ENCODE measurements at regions not wholly inside any gene's neighbourhood (a gene's known extent, or its start where the extent isn't known, plus 50 kb on each side); places are given as distances from the start of the nearest gene placed in this dataset.
A peak's percentile ranks its signal among the peaks of the same experiment; 100 is the strongest.
"Not testable (repeated sequence)": the region's sequence is repeated elsewhere in the genome, so short reads cannot be mapped to it uniquely, and the experiment has no call there.

DNA sequence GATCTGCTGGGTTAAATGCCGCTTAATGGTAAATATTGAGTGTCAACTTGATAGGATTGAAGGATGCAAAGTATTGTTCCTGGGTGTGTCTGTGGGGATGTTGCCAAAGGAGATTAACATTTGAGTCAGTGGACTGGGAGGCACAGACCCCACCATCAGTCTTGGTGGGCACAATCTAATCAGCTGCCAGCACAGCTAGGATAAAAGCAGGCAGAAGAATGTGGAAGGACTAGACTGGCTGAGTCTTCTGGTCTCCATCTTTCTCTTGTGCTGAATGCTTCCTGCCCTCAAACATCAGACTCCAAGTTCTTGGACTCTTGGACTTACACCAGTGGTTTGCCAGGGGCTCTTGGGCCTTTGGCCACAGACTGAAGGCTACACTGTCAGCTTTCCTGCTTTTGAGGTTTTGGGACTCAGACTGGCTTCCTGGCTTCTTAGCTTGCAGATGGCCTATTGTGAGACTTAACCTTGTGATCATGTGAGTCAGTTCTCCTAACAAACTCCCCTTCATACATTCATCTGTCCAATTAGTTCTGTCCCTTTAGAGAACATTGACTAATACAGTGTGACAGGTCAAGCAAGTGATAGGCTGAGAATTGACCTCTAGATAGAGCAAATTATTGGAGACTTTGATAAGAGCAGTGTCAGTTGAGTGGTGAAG, 332.5 kb downstream of the DLEU7 start:
- ATAC-seq (ENCODE audit: low read depth); H3K9ac ChIP-seq (ENCODE audit: low read length); H3K36me3 ChIP-seq (replicated peaks in 1 of 2; ENCODE audit: control extremely low read depth in 1 of 2, control insufficient read depth in 1 of 2, extremely low read depth in 1 of 2, insufficient read depth in 2 of 2, low read length in 1 of 2); H3K27me3 ChIP-seq (replicated peaks in 1 of 4; ENCODE audit: control extremely low read depth in 1 of 4, control insufficient read depth in 3 of 4, insufficient read depth in 4 of 4, low read length in 3 of 4); CTCF ChIA-PET; H4K20me1 ChIP-seq (ENCODE audit: control insufficient read depth, insufficient read depth, low read length, poor library complexity, severe bottlenecking); H3K9me3 Mint-ChIP-seq (ENCODE audit: insufficient read depth); H3K4me2 ChIP-seq (replicated peaks; ENCODE audit: low read depth, low read length, poor library complexity, severe bottlenecking); H3K27ac ChIP-seq (ENCODE audit: low read length in 2 of 2); H2AFZ ChIP-seq (ENCODE audit: insufficient read depth, low read depth, low read length, poor library complexity, severe bottlenecking); H3K4me1 Mint-ChIP-seq; H3K79me2 ChIP-seq (ENCODE audit: control insufficient read depth, insufficient read depth, low read length); H3K4me3 ChIP-seq (ENCODE audit: control extremely low read depth in 1 of 5, extremely low read depth in 1 of 5, insufficient read depth in 1 of 5, low read depth in 2 of 5, low read length in 4 of 5); H3K27ac Mint-ChIP-seq; DNase-seq; H3K4me3 Mint-ChIP-seq; H3K27me3 Mint-ChIP-seq: not testable (repeated sequence)
- Histone ChIP-seq H3K4me1 (ENCODE audit: control insufficient read depth in 2 of 2, insufficient read depth in 2 of 2, low read length in 2 of 2) (peaks cover 22 to 32% of the 10 kb centered on the region in 2 donors), H3K9me3 (ENCODE audit: control extremely low read depth in 1 of 3, control insufficient read depth in 2 of 3, insufficient read depth in 1 of 3, low read length in 2 of 3) (peaks cover 0 to 12% (median 2%) of the 10 kb centered on the region in 3 donors)
- WGBS (ENCODE audit: insufficient coverage), result 100% methylated on average over 1 of the region's 1 CpG
- intact Hi-C loops (cut with micrococcal nuclease), result loop anchor here (5.0 kb wide), 2 partner anchors 34 to 384 kb away; no protein-coding TSS in a partner anchor
- POLR2A ChIA-PET, result interaction anchor here (0.5 kb wide), 1 partner anchor 424 kb away, joined by 7 read pairs; no protein-coding TSS in a partner anchor

DNA sequence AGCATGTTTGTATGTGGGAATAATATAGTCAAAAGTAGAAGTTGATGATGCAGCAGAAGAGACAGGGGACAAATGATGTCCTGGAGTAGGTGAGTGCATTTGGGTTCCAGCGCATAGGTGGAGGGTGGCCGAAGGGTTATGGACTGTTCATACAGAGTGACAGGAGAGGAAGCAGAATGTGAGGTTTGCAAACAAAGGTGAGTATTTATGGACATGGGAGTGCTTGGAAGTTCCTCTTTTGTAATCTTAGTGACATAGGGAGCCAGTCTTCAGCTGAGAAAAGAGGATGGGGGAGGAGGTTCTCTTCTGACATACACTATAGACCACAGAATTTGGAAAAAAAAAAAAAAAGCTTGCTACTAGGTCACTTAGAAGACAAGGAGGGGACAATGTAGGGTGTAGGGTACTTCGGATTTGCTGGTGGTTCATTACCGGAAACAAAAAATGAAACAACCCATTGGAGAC, 331.6 kb downstream of the DLEU7 start:
- Mint-ChIP-seq H3K27me3 (no peaks in the 10 kb centered on the region), H3K9me3 (ENCODE audit: insufficient read depth) (no peaks in the 10 kb centered on the region), H3K27ac (no peak overlapping the region), H3K4me1 (no peaks in the 10 kb centered on the region), H3K4me3 (no peak overlapping the region)
- intact Hi-C loops (cut with micrococcal nuclease), result loop anchor here (1.0 to 5.0 kb wide), 4 partner anchors 35 to 385 kb away; no protein-coding TSS in a partner anchor
- H3K9me3 ChIP-seq (ENCODE audit: control extremely low read depth in 1 of 3, control insufficient read depth in 2 of 3, insufficient read depth in 1 of 3, low read length in 2 of 3), result peaks cover 0 to 12% (median 2%) of the 10 kb centered on the region in 3 donors
- WGBS (ENCODE audit: insufficient coverage), result 15% methylated on average over 3 of the region's 4 CpGs
- peak overlapping the region; percentile 84 for H2AFZ ChIP-seq (ENCODE audit: insufficient read depth, low read depth, low read length, poor library complexity, severe bottlenecking)
- ChIA-PET POLR2A (interaction anchor here (0.6 to 1.6 kb wide), 9 partner anchors 14 to 515 kb away, joined by 3 to 11 read pairs (median 4); partner anchors contain the start of gene TRIM13), CTCF (interaction anchor here (0.7 to 2.0 kb wide), 12 partner anchors 15 to 535 kb away, joined by 3 to 10 read pairs (median 4); partner anchors contain the start of gene TRIM13)
- TF ChIP-seq CTCF (IDR thresholded peaks at IDR 0.05) (no peak), EZH2 (IDR thresholded peaks at IDR 0.05; ENCODE audit: borderline replicate concordance, insufficient read depth, low read depth, low read length, poor library complexity, severe bottlenecking) (no peak)
- ATAC-seq (ENCODE audit: low read depth), result peak; percentile 78
- DNase-seq, result peak; percentile 69
- no peaks in the 10 kb centered on the region for H3K79me2 ChIP-seq (ENCODE audit: control insufficient read depth, insufficient read depth, low read length)
- no peaks in the 10 kb centered on the region for H3K27me3 ChIP-seq (replicated peaks in 1 of 4; ENCODE audit: control extremely low read depth in 1 of 4, control insufficient read depth in 3 of 4, insufficient read depth in 4 of 4, low read length in 3 of 4)
- H3K4me3 ChIP-seq (ENCODE audit: control extremely low read depth in 1 of 5, extremely low read depth in 1 of 5, insufficient read depth in 1 of 5, low read depth in 2 of 5, low read length in 4 of 5), result peak overlapping the region; percentile 25 to 71 (median 47)
- peaks cover 22 to 32% of the 10 kb centered on the region in 2 donors for H3K4me1 ChIP-seq (ENCODE audit: control insufficient read depth in 2 of 2, insufficient read depth in 2 of 2, low read length in 2 of 2)
- peak overlapping the region; percentile 80 for H3K4me2 ChIP-seq (replicated peaks; ENCODE audit: low read depth, low read length, poor library complexity, severe bottlenecking)
- peak overlapping the region; percentile 76 to 92 for H3K27ac ChIP-seq (ENCODE audit: low read length in 2 of 2)
- H3K36me3 ChIP-seq (replicated peaks in 1 of 2; ENCODE audit: control extremely low read depth in 1 of 2, control insufficient read depth in 1 of 2, extremely low read depth in 1 of 2, insufficient read depth in 2 of 2, low read length in 1 of 2), result no peaks in the 10 kb centered on the region
- H3K9ac ChIP-seq (ENCODE audit: low read length), result peak overlapping the region; percentile 67
- H4K20me1 ChIP-seq (ENCODE audit: control insufficient read depth, insufficient read depth, low read length, poor library complexity, severe bottlenecking), result no peaks in the 10 kb centered on the region
